ENCODE measurements at regions not wholly inside any gene's neighbourhood (a gene's known extent, or its start where the extent isn't known, plus 50 kb on each side); places are given as distances from the start of the nearest gene placed in this dataset.

DNA sequence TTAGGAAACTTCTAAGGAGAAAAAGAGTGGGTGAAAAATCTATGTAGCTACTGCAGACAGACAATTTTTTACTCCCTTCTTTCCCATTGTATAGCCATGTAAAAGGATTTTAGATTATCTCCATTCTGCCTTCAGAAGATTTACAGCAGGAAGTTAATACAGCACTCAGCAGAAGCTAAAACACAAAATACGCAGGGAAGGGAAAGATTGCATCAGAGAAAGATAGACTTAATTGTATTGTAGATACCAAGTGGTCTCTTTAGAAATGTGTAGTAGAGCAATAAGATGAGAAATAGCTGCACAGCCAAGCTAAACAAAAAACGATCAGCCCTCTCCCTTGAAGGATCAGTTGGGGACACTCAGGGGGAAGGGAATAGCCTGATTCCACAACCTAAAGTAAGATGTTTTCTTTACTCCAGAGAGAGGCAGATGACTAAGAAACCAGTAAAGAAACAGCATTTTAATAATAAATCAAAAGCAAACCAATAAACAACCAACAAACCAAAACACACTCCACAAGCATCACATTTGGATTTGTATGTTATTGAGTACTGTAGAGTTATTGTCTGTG, 236.7 kb upstream of the SLITRK1 start:
- TF ChIP-seq, protein P1, sequence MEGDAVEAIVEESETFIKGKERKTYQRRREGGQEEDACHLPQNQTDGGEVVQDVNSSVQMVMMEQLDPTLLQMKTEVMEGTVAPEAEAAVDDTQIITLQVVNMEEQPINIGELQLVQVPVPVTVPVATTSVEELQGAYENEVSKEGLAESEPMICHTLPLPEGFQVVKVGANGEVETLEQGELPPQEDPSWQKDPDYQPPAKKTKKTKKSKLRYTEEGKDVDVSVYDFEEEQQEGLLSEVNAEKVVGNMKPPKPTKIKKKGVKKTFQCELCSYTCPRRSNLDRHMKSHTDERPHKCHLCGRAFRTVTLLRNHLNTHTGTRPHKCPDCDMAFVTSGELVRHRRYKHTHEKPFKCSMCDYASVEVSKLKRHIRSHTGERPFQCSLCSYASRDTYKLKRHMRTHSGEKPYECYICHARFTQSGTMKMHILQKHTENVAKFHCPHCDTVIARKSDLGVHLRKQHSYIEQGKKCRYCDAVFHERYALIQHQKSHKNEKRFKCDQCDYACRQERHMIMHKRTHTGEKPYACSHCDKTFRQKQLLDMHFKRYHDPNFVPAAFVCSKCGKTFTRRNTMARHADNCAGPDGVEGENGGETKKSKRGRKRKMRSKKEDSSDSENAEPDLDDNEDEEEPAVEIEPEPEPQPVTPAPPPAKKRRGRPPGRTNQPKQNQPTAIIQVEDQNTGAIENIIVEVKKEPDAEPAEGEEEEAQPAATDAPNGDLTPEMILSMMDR (conservative IDR thresholded peaks at IDR 0.05; ENCODE audit: low read length): no peak
- no peak for TF ChIP-seq EZH2phosphoT487 (IDR thresholded peaks at IDR 0.05; ENCODE audit: borderline replicate concordance, low read depth, low read length)
